ENCODE measurements at regions not wholly inside any gene's neighbourhood (a gene's known extent, or its start where the extent isn't known, plus 50 kb on each side); places are given as distances from the start of the nearest gene placed in this dataset.
"Not testable (repeated sequence)": the region's sequence is repeated elsewhere in the genome, so short reads cannot be mapped to it uniquely, and the experiment has no call there.

GRCh38 chr10:117801691-117802090 lies 245.1 kb downstream of the RAB11FIP2 start:
- 54 to 58% methylated on average over 7 of the region's 7 CpGs for WGBS, 2 donors
- intact Hi-C loops (cut with DNase I) = no loop called here
- ATAC-seq = no peak

GRCh38 chr10:117804470-117805011 lies 242.2 kb downstream of the RAB11FIP2 start:
- 68 to 81% methylated on average over 13 of the region's 13 CpGs for WGBS, 2 donors
- intact Hi-C loops (cut with DNase I) = no loop called here

More at GRCh38 chr10:117801691-117802090, 245.1 kb downstream of the RAB11FIP2 start:
- no peaks in the 10 kb centered on the region for H3K36me3 ChIP-seq (replicated peaks in 1 of 2; ENCODE audit: insufficient read depth in 1 of 2, low read depth in 2 of 2)
- H3K27me3 ChIP-seq = no peaks in the 10 kb centered on the region
- H3K4me3 ChIP-seq = no peak overlapping the region
- no peak for TF ChIP-seq CTCF (IDR thresholded peaks at IDR 0.05)
- TF ChIP-seq POLR2A (IDR thresholded peaks at IDR 0.05) = no peak
- no peaks in the 10 kb centered on the region for H3K4me1 ChIP-seq
- H3K27ac ChIP-seq = no peak overlapping the region
- no peak for DNase-seq
- no peaks in the 10 kb centered on the region for H3K9me3 ChIP-seq

DNA sequence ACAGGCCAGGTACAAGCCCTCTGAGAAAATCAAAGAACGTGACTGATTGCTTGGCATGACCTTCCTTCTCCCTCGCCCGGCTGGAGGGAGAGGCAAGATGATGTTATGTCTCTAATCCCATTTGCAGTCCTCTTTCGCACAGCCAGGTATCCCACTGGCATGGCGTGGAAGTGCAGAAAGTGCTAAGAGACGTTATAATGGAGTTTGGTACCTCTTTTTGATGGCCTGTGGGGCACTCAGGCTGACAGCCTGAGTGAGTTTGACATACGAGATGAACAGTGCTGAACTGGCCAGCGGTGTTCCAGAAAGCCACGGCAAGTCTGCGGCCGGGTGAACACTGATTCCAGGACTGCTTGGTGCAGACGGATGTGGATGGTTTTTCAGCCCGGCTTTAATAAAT lies 241.6 kb downstream of the RAB11FIP2 start:
- ATAC-seq (no peak), DNase-seq (no peak)
- H3K4me1 ChIP-seq = no peaks in the 10 kb centered on the region
- TF ChIP-seq POLR2A (IDR thresholded peaks at IDR 0.05) = no peak
- no peak for TF ChIP-seq CTCF (IDR thresholded peaks at IDR 0.05)
- intact Hi-C loops (cut with DNase I) = no loop called here
- no peaks in the 10 kb centered on the region for H3K27me3 ChIP-seq
- no peaks in the 10 kb centered on the region for H3K36me3 ChIP-seq (replicated peaks in 1 of 2; ENCODE audit: insufficient read depth in 1 of 2, low read depth in 2 of 2)
- H3K27ac ChIP-seq = no peak overlapping the region
- no peaks in the 10 kb centered on the region for H3K9me3 ChIP-seq
- no peak overlapping the region for H3K4me3 ChIP-seq
- WGBS, 2 donors = 73 to 76% methylated on average over 13 of the region's 13 CpGs

More at GRCh38 chr10:117804470-117805011, 242.2 kb downstream of the RAB11FIP2 start:
- no peaks in the 10 kb centered on the region for H3K27me3 ChIP-seq
- no peaks in the 10 kb centered on the region for H3K9me3 ChIP-seq
- ATAC-seq = no peak
- H3K4me3 ChIP-seq = no peak overlapping the region
- no peak overlapping the region for H3K27ac ChIP-seq
- H3K36me3 ChIP-seq (replicated peaks in 1 of 2; ENCODE audit: insufficient read depth in 1 of 2, low read depth in 2 of 2) = no peaks in the 10 kb centered on the region
- TF ChIP-seq CTCF (IDR thresholded peaks at IDR 0.05) = no peak
- no peak for TF ChIP-seq POLR2A (IDR thresholded peaks at IDR 0.05)
- no peak for DNase-seq
- no peaks in the 10 kb centered on the region for H3K4me1 ChIP-seq

DNA sequence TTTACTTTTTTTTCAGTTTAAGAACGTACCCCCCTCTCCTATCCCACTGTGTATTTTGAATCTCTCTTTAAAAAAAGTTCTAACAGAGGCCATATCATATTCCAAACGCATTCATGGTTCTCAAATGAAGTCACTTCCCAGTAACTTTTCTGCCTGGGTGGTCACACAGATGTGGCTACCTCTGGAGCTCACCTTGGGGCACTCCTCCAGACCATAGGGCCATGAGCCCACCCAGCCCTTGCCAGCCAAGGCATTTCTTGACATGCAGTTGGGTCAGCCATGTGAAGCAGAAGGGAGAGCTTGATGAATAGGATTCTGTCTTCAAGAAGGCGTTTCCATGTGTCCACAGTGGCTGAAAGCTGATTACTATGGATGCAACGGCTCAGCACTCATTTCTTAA lies 239.3 kb downstream of the RAB11FIP2 start:
- Histone ChIP-seq H3K4me1 (no peaks in the 10 kb centered on the region), H3K27ac (no peak overlapping the region), H3K27me3 (no peaks in the 10 kb centered on the region), H3K36me3 (replicated peaks in 1 of 2; ENCODE audit: insufficient read depth in 1 of 2, low read depth in 2 of 2) (no peaks in the 10 kb centered on the region), H3K9me3 (no peaks in the 10 kb centered on the region), H3K4me3 (no peak overlapping the region)
- DNase-seq (no peak), ATAC-seq (no peak)
- intact Hi-C loops (cut with DNase I) = no loop called here
- 43 to 52% methylated on average over 4 of the region's 4 CpGs for WGBS, 2 donors
- TF ChIP-seq CTCF (IDR thresholded peaks at IDR 0.05) = no peak
- no peak for TF ChIP-seq POLR2A (IDR thresholded peaks at IDR 0.05)

GRCh38 chr10:117815816-117816215 lies 230.9 kb downstream of the RAB11FIP2 start:
- H3K27me3 ChIP-seq; H3K4me1 ChIP-seq; H3K9me3 ChIP-seq; H3K36me3 ChIP-seq (replicated peaks in 1 of 2; ENCODE audit: insufficient read depth in 1 of 2, low read depth in 2 of 2); ATAC-seq; intact Hi-C loops (cut with DNase I); H3K4me3 ChIP-seq; H3K27ac ChIP-seq; DNase-seq: not testable (repeated sequence)
- 29 to 48% methylated on average over 2 of the region's 2 CpGs for WGBS, 2 donors
